H1 (cell line): ENCODE measurements at regions not wholly inside any gene's neighbourhood (a gene's known extent, or its start where the extent isn't known, plus 50 kb on each side); places are given as distances from the start of the nearest gene placed in this dataset.

ENCODE experiments used
- CTCF ChIA-PET: fragments of 300-600 bp; sonication (Branson Sonifier 250); formaldehyde crosslinking; loops from one replicate; lab custom pipeline; 2021; ENCODE audit not compliant: partially characterized antibody; lab: Charles Lee
- POLR2A ChIA-PET: fragments of 300-600 bp; sonication (Branson Sonifier 250); formaldehyde crosslinking; loops from one replicate; lab custom pipeline; 2021; ENCODE audit warnings: inconsistent platforms; ENCODE audit not compliant: partially characterized antibody; lab: Charles Lee
- DNase-seq, 2 experiments: peaks; one replicate each; pipeline versions ENCODE4 v3.0.0 to v3.0.0-alpha.2; 2010 to 2022; ENCODE audit warnings: low spot score in 2 of 2, low read depth in 1 of 2, mixed read lengths in 1 of 2
- FAIRE-seq: peaks from 2 replicates; lab custom pipeline; 2011; peaks lifted over from hg19 to GRCh38; lab: Jason Lieb, UNC
- H2AFZ ChIP-seq: 2 replicates; pipeline ENCODE4 v1.8.1; 2012; ENCODE audit warnings: low read length, inconsistent platforms
- H2AK5ac ChIP-seq: 2 replicates; pipeline ENCODE4 v1.6.1; 2013; ENCODE audit warnings: low read depth, low read length
- H2BK120ac ChIP-seq: replicated peaks from 2 replicates; pipeline ENCODE3; 2013; ENCODE audit warnings: low read depth, low read length, inconsistent platforms
- H2BK12ac ChIP-seq: 2 replicates; pipeline ENCODE4 v1.6.1; 2013; ENCODE audit warnings: low read depth, low read length
- H2BK15ac ChIP-seq: 2 replicates; pipeline ENCODE4 v1.6.1; 2013; ENCODE audit warnings: low read length
- H2BK20ac ChIP-seq: 2 replicates; pipeline ENCODE4 v1.6.1; 2013; ENCODE audit warnings: low read length
- H2BK5ac ChIP-seq: 2 replicates; pipeline ENCODE4 v1.6.1; 2013; ENCODE audit warnings: low read depth, low read length
- H3K14ac ChIP-seq: 2 replicates; pipeline ENCODE4 v1.6.1; 2013; ENCODE audit warnings: inconsistent platforms; ENCODE audit not compliant: insufficient read length
- H3K18ac ChIP-seq: 2 replicates; pipeline ENCODE4 v1.6.1; 2013; ENCODE audit warnings: low read length; ENCODE audit errors: extremely low read depth
- H3K23ac ChIP-seq: 2 replicates; pipeline ENCODE4 v1.6.1; 2013; ENCODE audit warnings: inconsistent platforms; ENCODE audit not compliant: insufficient read length
- H3K23me2 ChIP-seq: 2 replicates; pipeline ENCODE4 v1.6.1; 2013; ENCODE audit warnings: low read depth, low read length
- H3K27ac ChIP-seq: 2 replicates; pipeline ENCODE4 v1.6.1; 2011; ENCODE audit warnings: low read depth, low read length, inconsistent platforms
- H3K27me3 ChIP-seq, 4 experiments: replicated peaks in 1 of 4; 1 replicate in 1 of 4; 2 replicates in 3 of 4; pipeline versions ENCODE4 v1.6.1 to v1.8.1; 2011 to 2013; ENCODE audit warnings: low read length in 3 of 4, mild to moderate bottlenecking in 3 of 4, inconsistent platforms in 2 of 4, mixed read lengths in 2 of 4, moderate library complexity in 1 of 4; ENCODE audit not compliant: control insufficient read depth in 3 of 4, insufficient read depth in 3 of 4; ENCODE audit errors: extremely low read depth in 1 of 4
- H3K36me3 ChIP-seq, 4 experiments: 2 replicates each; pipeline versions ENCODE4 v1.6.1 to v1.8.1; 2011 to 2013; ENCODE audit warnings: mild to moderate bottlenecking in 4 of 4, low read length in 3 of 4, moderate library complexity in 2 of 4, control low read depth in 1 of 4, inconsistent platforms in 1 of 4; ENCODE audit not compliant: insufficient read depth in 4 of 4, control insufficient read depth in 2 of 4
- H3K4ac ChIP-seq: replicated peaks from 2 replicates; pipeline ENCODE3; 2013; ENCODE audit warnings: low read length, low read depth, mixed read lengths, inconsistent platforms; ENCODE audit not compliant: insufficient read length
- H3K4me1 ChIP-seq, 4 experiments: replicated peaks in 1 of 4; 1 replicate in 1 of 4; 2 replicates in 3 of 4; pipeline versions ENCODE4 v1.6.1 to v1.8.1; 2011 to 2013; ENCODE audit warnings: low read length in 3 of 4, inconsistent platforms in 2 of 4, mixed read lengths in 1 of 4; ENCODE audit not compliant: insufficient read depth in 4 of 4, control insufficient read depth in 3 of 4
- H3K4me2 ChIP-seq, 2 experiments: 2 replicates each; pipeline versions ENCODE4 v1.6.1 to v1.8.1; 2011 to 2013; ENCODE audit warnings: low read depth in 2 of 2, low read length in 2 of 2, control low read depth in 1 of 2, inconsistent platforms in 1 of 2, mild to moderate bottlenecking in 1 of 2; ENCODE audit not compliant: insufficient read depth in 1 of 2
- H3K4me3 ChIP-seq, 4 experiments: fragments of 200-600, 300-600 bp in 1 of 4; sonication (generic), shearing (Covaris generic), sonication (Bioruptor Twin) in 1 of 4; 2 replicates each; pipeline versions ENCODE4 v1.5.1 to v1.8.1; 2011 to 2016; ENCODE audit warnings: low read length in 4 of 4, low read depth in 3 of 4, control low read depth in 2 of 4, inconsistent platforms in 2 of 4, mild to moderate bottlenecking in 2 of 4, mixed read lengths in 1 of 4, moderate library complexity in 1 of 4; ENCODE audit not compliant: insufficient read depth in 2 of 4; ENCODE audit errors: extremely low read depth in 1 of 4
- H3K56ac ChIP-seq: replicated peaks from 2 replicates; pipeline ENCODE3; 2013; ENCODE audit warnings: low read depth, mild to moderate bottlenecking, mixed read lengths, low read length, inconsistent platforms; ENCODE audit not compliant: insufficient read length
- H3K79me1 ChIP-seq: 2 replicates; pipeline ENCODE4 v1.6.1; 2013; ENCODE audit warnings: low read depth, low read length, control low read depth
- H3K79me2 ChIP-seq, 2 experiments: 2 replicates each; pipeline versions ENCODE4 v1.6.1 to v1.8.1; 2012 to 2013; ENCODE audit warnings: low read length in 2 of 2, mild to moderate bottlenecking in 2 of 2, inconsistent platforms in 1 of 2; ENCODE audit not compliant: insufficient read depth in 2 of 2, control insufficient read depth in 1 of 2
- H3K9ac ChIP-seq, 4 experiments: replicated peaks in 1 of 4; 1 replicate in 1 of 4; 2 replicates in 3 of 4; pipeline versions ENCODE4 v1.6.1 to v1.8.1; 2011 to 2013; ENCODE audit warnings: low read depth in 3 of 4, low read length in 3 of 4, control low read depth in 2 of 4, mild to moderate bottlenecking in 2 of 4, moderate library complexity in 2 of 4, inconsistent platforms in 1 of 4; ENCODE audit errors: extremely low read depth in 1 of 4
- H3K9me3 ChIP-seq, 2 experiments: 2 replicates each; pipeline versions ENCODE4 v1.6.1 to v1.8.1; 2012 to 2013; ENCODE audit warnings: mild to moderate bottlenecking in 2 of 2, moderate library complexity in 2 of 2, control low read depth in 1 of 2, inconsistent platforms in 1 of 2, low read depth in 1 of 2, low read length in 1 of 2, mixed read lengths in 1 of 2; ENCODE audit not compliant: insufficient read depth in 2 of 2
- H4K20me1 ChIP-seq, 2 experiments: replicated peaks in 1 of 2; 2 replicates each; pipeline versions ENCODE3 to v1.8.1; 2011 to 2013; ENCODE audit warnings: inconsistent platforms in 2 of 2, low read length in 2 of 2, mild to moderate bottlenecking in 1 of 2; ENCODE audit not compliant: insufficient read depth in 2 of 2, control insufficient read depth in 1 of 2
- H4K5ac ChIP-seq: 2 replicates; pipeline ENCODE4 v1.6.1; 2013; ENCODE audit warnings: low read length, low read depth, mixed read lengths, inconsistent platforms; ENCODE audit not compliant: insufficient read length
- H4K8ac ChIP-seq: 2 replicates; pipeline ENCODE4 v1.8.0; 2013; ENCODE audit warnings: mild to moderate bottlenecking, moderate library complexity, low read length, inconsistent platforms; ENCODE audit not compliant: insufficient read depth; ENCODE audit errors: extremely low read depth
- H4K91ac ChIP-seq: replicated peaks from 2 replicates; pipeline ENCODE3; 2013; ENCODE audit warnings: low read length, mixed read lengths, inconsistent platforms; ENCODE audit not compliant: insufficient read length
- BCL11A ChIP-seq, 2 experiments: IDR thresholded peaks; one replicate each; pipeline ENCODE4 v1.6.1; 2011; ENCODE audit warnings: low read depth in 2 of 2, low read length in 2 of 2, mild to moderate bottlenecking in 2 of 2
- CEBPB ChIP-seq: IDR thresholded peaks from 2 replicates; pipeline ENCODE4 v1.6.1; 2012; ENCODE audit warnings: low read depth, low read length
- E2F6 ChIP-seq: IDR thresholded peaks from 2 replicates; pipeline ENCODE4 v1.6.1; 2012; ENCODE audit warnings: inconsistent platforms
- FOSL1 ChIP-seq: IDR thresholded peaks from 2 replicates; pipeline ENCODE4 v1.6.1; 2011; ENCODE audit warnings: mild to moderate bottlenecking, low read depth, low read length, moderate library complexity; ENCODE audit not compliant: insufficient read depth
- NRF1 ChIP-seq: IDR thresholded peaks from 2 replicates; pipeline ENCODE4 v1.6.1; 2011; ENCODE audit warnings: mild to moderate bottlenecking, low read depth, low read length, improper control_type of control experiment
- RAD21 ChIP-seq, 2 experiments: IDR thresholded peaks in 1 of 2; conservative IDR thresholded peaks in 1 of 2; 2 replicates each; pipeline ENCODE4 v1.6.1; 2011; ENCODE audit warnings: low read depth in 2 of 2, low read length in 2 of 2, improper control_type of control experiment in 1 of 2, inconsistent platforms in 1 of 2, mild to moderate bottlenecking in 1 of 2, moderate library complexity in 1 of 2
- WGBS, 2 experiments: shearing (Covaris generic) in 1 of 2; methylation state at CpG; one replicate each; pipeline versions ENCODE4 v1.1.6 to v1.1.7; 2013 to 2015; ENCODE audit warnings: low lambda C conversion rate in 2 of 2, mixed read lengths in 2 of 2, inconsistent platforms in 1 of 2, low coverage in 1 of 2, missing lambda C conversion rate in 1 of 2; ENCODE audit not compliant: insufficient replicate concordance in 2 of 2, insufficient coverage in 1 of 2, insufficient read length in 1 of 2; ENCODE audit errors: extremely low coverage in 1 of 2, missing lambda C conversion rate in 1 of 2; 5-methylcytosine and 5-hydroxymethylcytosine counted together
- TF ChIP-seq, protein P1 (sequence below): IDR thresholded peaks from 2 replicates; pipeline ENCODE4 v1.6.1; 2011; ENCODE audit warnings: low read depth, mild to moderate bottlenecking, low read length; ENCODE audit not compliant: insufficient read depth

GRCh38 chr2:220955776-220956175 is 616.3 kb downstream of the EPHA4 start:
- no peak overlapping the region for H2BK15ac ChIP-seq
- POLR2A ChIA-PET: no interaction called here
- H3K79me1 ChIP-seq: no peaks in the 10 kb centered on the region
- H3K4me2 ChIP-seq: no peak overlapping the region
- H3K36me3 ChIP-seq: no peaks in the 10 kb centered on the region
- H3K4ac ChIP-seq: no peak overlapping the region
- no peak overlapping the region for H2AFZ ChIP-seq
- TF ChIP-seq FOSL1 (no peak), BCL11A (IDR thresholded peaks at IDR 0.05; ENCODE audit: low read depth in 2 of 2, low read length in 2 of 2) (no peak), E2F6 (no peak), NRF1 (no peak), RAD21 (IDR thresholded peaks at IDR 0.05 in 1 of 2, conservative IDR thresholded peaks at IDR 0.05 in 1 of 2; ENCODE audit: low read depth in 2 of 2, low read length in 2 of 2) (no peak), CEBPB (no peak)
- TF ChIP-seq, protein P1, sequence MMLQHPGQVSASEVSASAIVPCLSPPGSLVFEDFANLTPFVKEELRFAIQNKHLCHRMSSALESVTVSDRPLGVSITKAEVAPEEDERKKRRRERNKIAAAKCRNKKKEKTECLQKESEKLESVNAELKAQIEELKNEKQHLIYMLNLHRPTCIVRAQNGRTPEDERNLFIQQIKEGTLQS: no peak
- TF ChIP-seq, all 59 proteins: peak for 0
- no peaks in the 10 kb centered on the region for H3K4me1 ChIP-seq
- H2BK12ac ChIP-seq: no peak overlapping the region
- no peaks in the 10 kb centered on the region for H4K20me1 ChIP-seq
- no peak overlapping the region for H3K4me3 ChIP-seq
- H2BK5ac ChIP-seq: no peak overlapping the region
- no peak overlapping the region for H3K27ac ChIP-seq
- no peak overlapping the region for H3K23ac ChIP-seq
- H3K14ac ChIP-seq: no peak overlapping the region
- FAIRE-seq: no peak
- H3K9ac ChIP-seq: no peak overlapping the region
- H2BK120ac ChIP-seq: no peak overlapping the region
- WGBS, 2 experiments: 77% methylated on average over 1 of the region's 1 CpG; no CpG with 5 or more reads in 1 of the 2 experiments
- no peaks in the 10 kb centered on the region for H3K9me3 ChIP-seq
- no peak overlapping the region for H3K56ac ChIP-seq
- no peak overlapping the region for H3K18ac ChIP-seq
- no peak overlapping the region for H4K5ac ChIP-seq
- no peak for DNase-seq
- no peaks in the 10 kb centered on the region; the same call in 1 of the 2 replicates for H3K23me2 ChIP-seq
- no peaks in the 10 kb centered on the region for H3K79me2 ChIP-seq
- no peak overlapping the region for H2BK20ac ChIP-seq
- CTCF ChIA-PET: interaction anchor here (0.8 kb wide), 1 partner anchor 116 kb away, joined by 3 read pairs; no protein-coding TSS in a partner anchor
- H4K91ac ChIP-seq: no peak overlapping the region
- no peak overlapping the region for H4K8ac ChIP-seq
- H2AK5ac ChIP-seq: no peak overlapping the region
- no peaks in the 10 kb centered on the region for H3K27me3 ChIP-seq
